Nephron (organoid): ENCODE measurements at regions not wholly inside any gene's neighbourhood (a gene's known extent, or its start where the extent isn't known, plus 50 kb on each side); places are given as distances from the start of the nearest gene placed in this dataset.

Experiments used
- H3K27ac Mint-ChIP-seq, 3 experiments: 2 replicates each; pipeline ENCODE4 v1.8.0; 2020; ENCODE audit warnings: mixed read lengths in 3 of 3, mild to moderate bottlenecking in 2 of 3, moderate library complexity in 1 of 3
- H3K27me3 Mint-ChIP-seq: 2 replicates; pipeline ENCODE4 v1.8.0; 2021; ENCODE audit warnings: low read depth, mild to moderate bottlenecking, moderate library complexity, mixed read lengths
- H3K36me3 Mint-ChIP-seq: 2 replicates; pipeline ENCODE4 v1.8.0; 2020; ENCODE audit warnings: low read depth, mixed read lengths
- H3K4me1 Mint-ChIP-seq: 2 replicates; pipeline ENCODE4 v1.8.0; 2020; ENCODE audit warnings: mixed read lengths
- H3K4me3 Mint-ChIP-seq, 3 experiments: 2 replicates each; pipeline ENCODE4 v1.8.0; 2020; ENCODE audit warnings: mild to moderate bottlenecking in 3 of 3, mixed read lengths in 3 of 3, moderate library complexity in 2 of 3
- H3K9me3 Mint-ChIP-seq: 2 replicates; pipeline ENCODE4 v1.8.0; 2020; ENCODE audit warnings: mixed read lengths
- CTCF ChIP-seq, 3 experiments: fragments of 200-600 bp; sonication (generic); IDR thresholded peaks; one replicate each; pipeline ENCODE4 v1.5.0; 2021; ENCODE audit warnings: antibody characterized with exemption in 3 of 3; ENCODE audit not compliant: unreplicated experiment in 3 of 3

GRCh38 chr5:173794901-173795416, 93.2 kb upstream of the CPEB4 start:
- Mint-ChIP-seq H3K4me1 (no peaks in the 10 kb centered on the region), H3K9me3 (no peaks in the 10 kb centered on the region), H3K27ac (no peak overlapping the region), H3K27me3 (peaks cover 8% of the 10 kb centered on the region), H3K36me3 (no peaks in the 10 kb centered on the region), H3K4me3 (no peak overlapping the region)
- no peak for TF ChIP-seq CTCF (IDR thresholded peaks at IDR 0.05; ENCODE audit: unreplicated experiment in 3 of 3)

DNA sequence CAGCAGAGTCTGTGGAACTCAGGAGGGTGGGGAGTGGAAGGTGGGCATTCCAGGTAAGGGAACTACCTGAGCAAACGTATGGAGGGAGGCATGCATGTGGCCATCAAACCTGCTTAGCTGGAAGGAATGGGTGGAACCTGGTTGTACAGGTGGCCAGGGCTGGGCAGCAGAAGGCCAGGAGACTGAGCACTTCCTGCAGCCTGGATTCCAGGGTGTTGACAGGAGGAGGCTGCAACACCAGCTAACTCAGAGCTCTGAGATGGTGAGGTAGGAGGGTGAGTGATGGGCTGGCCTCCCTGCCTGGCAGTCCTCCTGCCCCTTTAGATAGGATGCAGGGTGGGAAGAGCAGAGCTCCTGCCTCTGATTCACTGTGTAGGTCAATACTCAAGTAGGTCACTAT, 92.5 kb upstream of the CPEB4 start:
- no peak overlapping the region for H3K27ac Mint-ChIP-seq
- H3K9me3 Mint-ChIP-seq: no peaks in the 10 kb centered on the region
- peaks cover 8% of the 10 kb centered on the region for H3K27me3 Mint-ChIP-seq
- H3K4me3 Mint-ChIP-seq: no peak overlapping the region
- H3K4me1 Mint-ChIP-seq: no peaks in the 10 kb centered on the region
- H3K36me3 Mint-ChIP-seq: no peaks in the 10 kb centered on the region
- TF ChIP-seq CTCF (IDR thresholded peaks at IDR 0.05; ENCODE audit: unreplicated experiment in 3 of 3): no peak

DNA sequence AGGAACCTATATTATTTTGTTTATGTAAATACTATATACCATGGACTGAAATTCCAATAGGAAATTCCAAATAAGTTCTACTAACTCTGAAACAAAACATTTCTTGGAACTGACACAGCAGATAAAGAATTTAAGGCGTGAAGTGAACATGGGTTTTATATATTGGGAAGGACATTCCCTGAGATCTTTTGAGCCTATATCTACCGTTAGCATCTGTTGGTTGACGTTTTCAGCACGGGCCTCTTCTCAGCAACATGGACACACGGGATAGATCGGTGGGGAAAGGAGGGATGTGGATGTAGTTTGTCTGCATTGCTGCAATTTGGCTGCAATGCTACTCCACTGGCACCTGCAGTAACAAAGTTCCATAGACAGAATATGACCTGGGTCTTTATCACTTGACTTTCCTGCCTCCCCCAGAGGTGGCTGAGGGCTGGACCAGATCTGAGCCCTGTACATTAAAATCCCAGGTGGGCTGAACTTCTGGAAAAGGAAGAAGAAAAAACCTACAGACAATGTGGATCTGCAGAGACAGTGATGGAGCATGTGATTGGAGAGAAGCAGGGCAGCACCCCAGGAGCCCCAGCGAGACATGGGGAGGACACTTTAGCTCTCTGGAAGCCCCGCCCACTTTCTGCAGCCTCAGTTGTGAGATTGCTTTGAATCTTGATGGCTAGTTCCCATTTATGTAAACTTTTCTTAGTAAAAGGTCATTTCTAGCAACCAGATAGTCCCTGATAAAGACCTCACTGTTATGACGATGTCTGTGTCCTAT, 91.2 kb upstream of the CPEB4 start:
- TF ChIP-seq CTCF (IDR thresholded peaks at IDR 0.05; ENCODE audit: unreplicated experiment in 3 of 3): no peak
- no peak overlapping the region for H3K27ac Mint-ChIP-seq
- no peaks in the 10 kb centered on the region for H3K4me1 Mint-ChIP-seq
- no peaks in the 10 kb centered on the region for H3K36me3 Mint-ChIP-seq
- H3K27me3 Mint-ChIP-seq: peaks cover 6% of the 10 kb centered on the region
- H3K4me3 Mint-ChIP-seq: no peak overlapping the region
- H3K9me3 Mint-ChIP-seq: no peaks in the 10 kb centered on the region

- Mint-ChIP-seq H3K9me3 (no peaks in the 10 kb centered on the region), H3K27ac (peak overlapping the region in 2 of 3 experiments; percentile 34 to 49), H3K4me1 (no peaks in the 10 kb centered on the region), H3K27me3 (peaks cover 4% of the 10 kb centered on the region), H3K36me3 (no peaks in the 10 kb centered on the region), H3K4me3 (no peak overlapping the region)
- no peak for TF ChIP-seq CTCF (IDR thresholded peaks at IDR 0.05; ENCODE audit: unreplicated experiment in 3 of 3)
These were observed 89.9 kb upstream of the CPEB4 start for GRCh38 chr5:173798127-173798810.

DNA sequence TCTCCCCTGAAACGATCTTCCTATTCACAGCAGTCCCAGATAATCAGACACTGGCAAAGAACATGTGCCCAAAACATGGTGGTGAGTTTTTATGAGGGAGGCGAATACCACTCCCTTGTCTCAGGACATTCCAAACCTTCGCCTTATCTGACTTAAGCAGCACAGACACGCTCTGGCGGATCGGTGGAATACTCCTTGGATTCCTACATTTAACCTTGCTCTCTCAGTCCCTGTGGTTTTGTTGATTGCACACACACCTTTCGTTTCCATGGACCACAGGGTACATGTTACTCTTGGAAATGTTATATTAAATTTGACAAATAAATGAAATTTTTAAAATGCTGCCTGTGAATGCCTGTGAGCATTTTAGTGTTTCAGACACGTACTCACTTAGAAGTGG, 87.8 kb upstream of the CPEB4 start:
- Mint-ChIP-seq H3K9me3 (no peaks in the 10 kb centered on the region), H3K27me3 (peaks cover 4% of the 10 kb centered on the region), H3K27ac (peak overlapping the region in 1 of 3 experiments; percentile 2), H3K4me3 (no peak overlapping the region), H3K4me1 (no peaks in the 10 kb centered on the region), H3K36me3 (no peaks in the 10 kb centered on the region)
- no peak for TF ChIP-seq CTCF (IDR thresholded peaks at IDR 0.05; ENCODE audit: unreplicated experiment in 3 of 3)
